OCI-LY1 (cell line): ENCODE measurements at regions not wholly inside any gene's neighbourhood (a gene's known extent, or its start where the extent isn't known, plus 50 kb on each side); places are given as distances from the start of the nearest gene placed in this dataset.

Experiments used
- EZH2 ChIP-seq: fragments of 200-600 bp; sonication (generic), shearing (Covaris generic); IDR thresholded peaks from 2 replicates; pipeline ENCODE4 v1.8.0; 2017; ENCODE audit warnings: borderline replicate concordance, mixed run types, mild to moderate bottlenecking, antibody characterized with exemption, low read length, moderate library complexity, mixed read lengths
- TF ChIP-seq, protein P1 (sequence below): fragments of 200-600 bp; sonication (generic), shearing (Covaris generic); IDR thresholded peaks from 2 replicates; pipeline ENCODE4 v1.5.1; 2017; ENCODE audit warnings: mild to moderate bottlenecking, antibody characterized with exemption, low read length, moderate library complexity, mixed read lengths

DNA sequence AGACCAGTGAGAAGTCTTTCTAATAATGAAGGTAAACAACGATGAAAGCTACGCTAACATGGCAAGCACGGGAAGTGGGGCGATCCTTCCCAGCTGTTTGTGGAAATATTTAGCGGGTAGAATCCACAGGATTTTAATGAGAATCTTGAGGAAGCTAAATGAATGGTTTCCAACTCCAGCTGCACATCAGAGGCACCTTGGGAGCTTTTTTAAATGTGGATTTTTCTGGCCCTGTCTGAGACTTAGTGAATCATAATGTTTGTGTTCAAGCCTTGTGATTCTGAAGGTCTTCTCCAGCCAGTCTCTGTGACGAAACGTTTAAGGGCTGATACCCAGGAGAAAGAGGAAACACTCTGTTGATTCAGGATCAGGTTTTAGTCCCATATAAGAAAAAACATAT is 169.8 kb downstream of the CAPZA3 start:
- TF ChIP-seq, protein P1, sequence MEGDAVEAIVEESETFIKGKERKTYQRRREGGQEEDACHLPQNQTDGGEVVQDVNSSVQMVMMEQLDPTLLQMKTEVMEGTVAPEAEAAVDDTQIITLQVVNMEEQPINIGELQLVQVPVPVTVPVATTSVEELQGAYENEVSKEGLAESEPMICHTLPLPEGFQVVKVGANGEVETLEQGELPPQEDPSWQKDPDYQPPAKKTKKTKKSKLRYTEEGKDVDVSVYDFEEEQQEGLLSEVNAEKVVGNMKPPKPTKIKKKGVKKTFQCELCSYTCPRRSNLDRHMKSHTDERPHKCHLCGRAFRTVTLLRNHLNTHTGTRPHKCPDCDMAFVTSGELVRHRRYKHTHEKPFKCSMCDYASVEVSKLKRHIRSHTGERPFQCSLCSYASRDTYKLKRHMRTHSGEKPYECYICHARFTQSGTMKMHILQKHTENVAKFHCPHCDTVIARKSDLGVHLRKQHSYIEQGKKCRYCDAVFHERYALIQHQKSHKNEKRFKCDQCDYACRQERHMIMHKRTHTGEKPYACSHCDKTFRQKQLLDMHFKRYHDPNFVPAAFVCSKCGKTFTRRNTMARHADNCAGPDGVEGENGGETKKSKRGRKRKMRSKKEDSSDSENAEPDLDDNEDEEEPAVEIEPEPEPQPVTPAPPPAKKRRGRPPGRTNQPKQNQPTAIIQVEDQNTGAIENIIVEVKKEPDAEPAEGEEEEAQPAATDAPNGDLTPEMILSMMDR = no peak
- TF ChIP-seq EZH2 = no peak
